HG02884 (cell line): ENCODE measurements at regions not wholly inside any gene's neighbourhood (a gene's known extent, or its start where the extent isn't known, plus 50 kb on each side); places are given as distances from the start of the nearest gene placed in this dataset.

Experiments
- ATAC-seq: cut with Tn5 transposase; IDR thresholded peaks from one replicate; pipeline ENCODE4 v1.9.1; 2021; ENCODE audit warnings: mild to moderate bottlenecking, moderate library complexity; ENCODE audit not compliant: unreplicated experiment

DNA sequence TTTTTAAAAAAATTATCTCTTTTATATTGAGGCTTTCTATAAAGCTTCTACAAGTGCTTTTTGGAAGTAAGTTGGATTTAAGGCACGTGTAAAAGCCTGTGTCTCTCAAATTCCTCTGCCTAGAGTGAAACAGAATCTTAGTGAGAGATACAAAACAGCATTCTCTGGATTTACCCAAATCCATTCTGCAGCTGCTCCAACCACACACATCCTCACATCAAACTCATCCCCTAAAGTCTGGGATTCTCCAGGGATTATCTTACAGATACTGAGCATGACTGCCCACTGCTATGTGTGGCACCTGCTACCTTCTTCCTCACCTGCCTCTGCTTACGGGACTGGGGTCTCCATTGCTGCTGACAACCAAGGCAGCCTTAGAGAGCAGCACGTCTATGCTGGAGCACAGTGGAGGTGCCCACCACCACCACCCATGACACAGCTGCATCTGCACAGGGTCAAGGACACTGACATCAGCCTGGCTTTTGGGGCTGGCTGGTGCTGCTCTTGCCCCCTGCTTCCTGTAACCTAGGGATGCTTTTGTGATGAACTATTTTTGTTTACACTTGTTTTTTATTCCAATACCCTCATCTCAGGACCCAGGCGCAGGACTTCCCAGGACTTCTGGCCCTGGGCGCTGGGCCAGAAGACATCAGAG lies 139.2 kb upstream of the NAMPT start:
- no peak for ATAC-seq

DNA sequence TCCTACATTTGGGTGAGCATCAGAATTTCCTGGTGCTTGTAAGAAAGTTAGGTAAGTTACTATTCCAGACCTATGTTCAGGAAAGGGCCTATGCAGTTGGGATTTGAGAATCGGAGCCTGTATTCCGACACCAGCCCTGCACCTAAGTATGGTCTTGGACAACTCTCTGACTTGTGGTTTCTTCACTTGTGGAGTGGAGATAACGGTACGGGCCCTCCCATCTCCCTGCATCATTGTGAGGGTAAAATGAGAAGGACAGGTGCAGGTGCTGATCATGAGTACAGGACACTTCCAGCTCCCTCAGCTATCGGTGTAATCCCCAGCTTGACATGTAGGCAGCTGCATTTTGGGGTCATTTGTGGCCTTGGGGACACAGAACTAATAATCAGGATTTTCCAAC lies 138.3 kb upstream of the NAMPT start:
- no peak for ATAC-seq

DNA sequence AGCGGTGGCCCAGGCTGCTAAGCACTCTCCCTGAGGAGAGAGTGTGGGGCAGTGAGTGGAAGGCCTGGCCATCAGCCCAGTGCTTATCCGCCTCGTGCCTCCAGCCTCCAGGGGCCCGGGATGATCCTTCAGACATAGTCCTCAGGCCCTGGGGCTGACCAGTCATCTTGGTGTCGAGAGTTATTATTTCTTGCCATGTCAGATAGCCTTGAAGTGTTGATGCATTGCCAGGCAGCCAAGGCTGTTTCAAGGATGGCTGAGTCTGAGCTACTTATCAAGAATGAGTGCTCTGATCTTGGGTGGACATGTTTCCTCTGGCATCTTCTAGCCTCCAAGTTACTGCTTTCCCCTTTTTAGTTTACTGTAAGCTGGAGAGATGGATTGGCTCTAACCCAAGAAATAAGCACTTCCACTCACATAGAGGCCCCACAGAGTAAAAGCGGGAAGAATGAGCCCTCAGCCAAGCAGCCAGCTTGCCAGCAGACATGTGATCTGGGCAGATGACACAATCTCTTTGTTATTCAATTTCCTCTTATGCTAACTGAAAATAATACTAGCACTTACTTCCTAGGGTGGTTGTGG lies 136.5 kb upstream of the NAMPT start:
- ATAC-seq = no peak

DNA sequence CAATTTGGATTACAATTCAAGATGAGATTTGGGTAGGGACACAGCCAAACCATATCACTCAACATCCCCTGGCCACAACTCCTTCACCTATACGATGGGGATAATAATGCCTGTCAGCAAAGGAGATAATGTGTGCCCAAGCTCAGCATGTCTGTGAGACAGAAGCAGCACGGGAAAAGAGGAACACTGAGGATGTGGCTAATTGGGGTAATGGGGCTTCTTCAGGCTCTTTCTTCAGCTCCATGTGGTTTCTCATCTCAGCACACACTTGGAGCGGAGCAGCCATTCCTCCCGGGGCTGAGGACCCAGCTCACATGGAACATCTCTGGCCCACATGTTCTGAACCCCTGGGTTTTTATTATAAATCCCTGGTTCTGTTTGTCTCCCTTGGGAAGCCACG lies 136.0 kb upstream of the NAMPT start:
- no peak for ATAC-seq

DNA sequence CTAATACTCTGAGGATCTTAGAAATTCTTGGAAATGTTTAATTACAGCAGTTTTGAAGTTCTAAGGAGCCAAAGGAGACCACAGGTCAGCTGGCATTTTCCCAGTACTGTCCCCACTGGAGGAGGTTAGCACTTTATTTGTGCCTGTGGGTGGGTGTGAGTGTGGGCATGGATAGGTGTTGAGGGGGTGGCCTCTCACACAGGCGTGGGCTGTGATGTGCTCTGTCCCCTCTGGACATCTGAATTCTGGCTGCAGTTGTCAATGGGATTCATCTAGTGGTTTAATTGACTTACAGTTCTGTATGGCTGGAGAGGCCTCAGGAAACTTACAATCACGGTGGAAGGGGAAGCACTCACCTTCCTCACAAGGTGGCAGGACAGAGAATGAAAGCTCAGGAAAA lies 135.4 kb upstream of the NAMPT start:
- ATAC-seq = no peak

DNA sequence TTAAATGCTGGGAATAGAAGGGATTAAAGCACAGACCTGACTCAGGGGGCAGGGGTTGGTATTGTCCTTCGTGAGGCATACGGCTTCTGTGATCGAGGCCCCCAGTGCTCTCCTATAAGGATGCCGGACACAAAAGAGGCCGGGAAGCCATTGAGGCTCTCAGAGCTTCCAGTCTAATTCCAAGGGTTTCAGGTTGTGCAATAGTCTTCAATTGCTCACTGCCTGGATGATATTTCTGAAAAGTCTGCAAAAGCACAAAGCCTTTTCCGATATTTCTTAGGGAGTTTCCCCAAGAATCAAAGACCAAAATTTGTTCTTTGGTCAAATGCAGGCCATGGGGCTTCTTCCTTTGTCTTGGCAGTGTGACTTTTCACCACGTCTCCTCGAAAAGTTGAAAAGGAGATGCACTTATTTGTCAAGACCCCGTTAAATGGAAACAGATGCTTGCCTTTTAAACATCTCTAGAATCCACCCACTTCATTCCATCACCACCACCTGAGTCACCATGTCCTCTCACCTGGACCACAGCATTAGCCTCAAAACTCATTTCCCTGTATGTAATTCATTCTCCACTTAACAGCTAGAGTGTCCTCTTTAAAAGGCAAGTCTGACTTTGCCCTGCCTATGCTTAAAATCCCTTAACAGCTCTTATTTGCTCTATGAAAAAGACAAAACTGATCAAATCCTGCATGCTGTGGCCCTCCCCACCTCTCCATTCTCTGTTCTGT lies 134.8 kb upstream of the NAMPT start:
- ATAC-seq = no peak

DNA sequence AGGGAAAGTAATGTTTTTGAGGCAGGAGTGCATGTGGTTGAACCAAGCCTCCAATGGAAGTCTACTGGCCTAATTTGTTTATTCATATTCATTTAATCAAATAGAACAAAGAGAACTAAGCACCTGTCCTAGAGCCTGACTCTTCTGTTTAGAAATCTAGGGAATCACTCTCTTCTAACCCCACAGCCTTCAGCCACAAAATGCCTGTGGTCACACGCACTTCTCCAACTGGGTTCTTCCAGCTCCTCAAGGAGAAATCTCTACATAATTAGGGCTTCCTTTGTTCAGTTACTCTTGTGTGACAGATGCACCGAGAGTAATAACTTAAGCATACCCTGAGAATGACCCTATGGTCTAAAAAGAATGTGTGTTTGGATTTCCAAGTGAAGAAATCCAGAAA lies 133.7 kb upstream of the NAMPT start:
- ATAC-seq = no peak

DNA sequence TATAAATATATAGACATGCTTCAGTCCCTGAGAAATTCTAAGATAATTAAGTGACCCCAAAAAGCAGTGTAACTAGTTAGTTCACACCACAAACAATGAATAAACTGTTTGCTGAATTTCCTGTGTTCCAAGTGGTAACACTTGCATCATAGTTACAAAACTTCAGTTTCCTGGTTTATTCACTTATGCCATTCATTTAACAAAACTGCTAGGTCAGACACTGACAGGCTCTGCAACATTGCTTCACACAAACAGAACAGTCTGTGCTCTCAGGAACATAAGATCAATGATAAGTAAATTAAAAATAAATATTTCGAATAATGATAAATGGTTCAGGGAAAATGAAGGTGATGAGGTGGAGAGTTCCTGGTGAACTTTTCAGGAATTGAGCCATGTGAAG lies 133.3 kb upstream of the NAMPT start:
- no peak for ATAC-seq

DNA sequence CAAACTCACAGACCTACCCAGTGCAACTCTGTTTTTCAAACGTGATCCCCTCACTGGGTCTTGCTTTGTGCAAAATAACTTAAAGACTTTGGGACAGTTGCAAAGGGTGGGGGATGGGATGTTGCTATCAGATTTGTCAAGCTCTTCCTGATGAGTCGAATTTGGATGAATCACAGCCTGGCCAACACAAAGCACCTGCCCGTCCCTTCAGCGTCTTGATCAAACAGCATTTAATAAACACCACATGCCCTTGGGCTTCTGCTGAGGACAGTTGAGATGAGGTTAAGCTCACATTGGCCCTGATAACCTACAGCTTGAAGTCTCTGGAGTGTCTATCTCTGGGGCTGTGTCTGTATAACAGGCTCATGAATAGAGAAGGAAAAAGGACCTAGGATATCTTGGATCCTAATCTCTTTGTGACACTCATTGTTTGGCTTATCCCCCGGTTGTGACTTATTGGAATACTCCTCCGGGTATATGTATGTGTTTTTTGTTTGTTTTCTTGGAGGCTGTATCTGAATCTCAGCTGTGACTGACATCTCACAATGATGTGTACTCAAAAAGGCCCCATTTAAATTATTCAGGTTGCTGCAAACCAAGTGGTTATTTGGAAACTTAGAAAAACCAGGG lies 132.6 kb upstream of the NAMPT start:
- ATAC-seq = no peak

DNA sequence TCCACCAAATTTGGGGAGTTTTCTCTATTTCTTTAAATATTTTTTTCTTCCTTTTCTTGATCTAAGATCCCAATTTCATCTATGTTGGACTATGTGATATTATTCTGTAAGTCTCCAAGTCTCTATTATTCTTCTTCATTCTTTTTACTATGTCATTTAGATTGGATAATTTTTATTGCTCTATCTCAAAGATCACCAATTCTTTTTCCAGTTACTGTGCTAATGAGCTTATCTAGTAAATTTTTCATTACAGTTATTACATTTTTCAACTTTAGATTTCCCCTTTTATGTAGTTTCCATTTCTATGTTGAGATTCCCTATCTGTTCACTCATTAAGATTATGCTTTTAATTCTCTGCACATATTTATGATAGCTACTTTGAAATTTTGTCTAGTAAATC lies 131.6 kb upstream of the NAMPT start:
- no peak for ATAC-seq

DNA sequence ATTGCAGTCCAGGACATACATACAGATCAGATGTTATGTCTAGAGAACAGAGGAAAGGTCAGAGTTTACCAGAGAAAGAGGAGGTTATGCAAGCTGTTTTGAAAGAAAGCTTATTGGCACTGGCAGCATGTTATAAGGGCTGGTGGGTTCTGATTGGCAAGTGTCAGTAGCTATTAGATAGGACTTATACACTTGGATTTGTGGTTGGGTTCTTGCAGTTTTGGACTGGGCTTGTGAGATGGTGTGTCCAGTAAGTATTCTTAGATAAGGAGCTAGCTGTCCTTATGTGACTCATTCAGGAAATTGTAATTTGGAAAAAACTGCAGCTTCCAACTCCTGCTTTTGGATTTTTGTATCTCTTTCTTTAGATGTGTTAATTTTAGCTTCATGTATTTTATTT lies 130.7 kb upstream of the NAMPT start:
- no peak for ATAC-seq

DNA sequence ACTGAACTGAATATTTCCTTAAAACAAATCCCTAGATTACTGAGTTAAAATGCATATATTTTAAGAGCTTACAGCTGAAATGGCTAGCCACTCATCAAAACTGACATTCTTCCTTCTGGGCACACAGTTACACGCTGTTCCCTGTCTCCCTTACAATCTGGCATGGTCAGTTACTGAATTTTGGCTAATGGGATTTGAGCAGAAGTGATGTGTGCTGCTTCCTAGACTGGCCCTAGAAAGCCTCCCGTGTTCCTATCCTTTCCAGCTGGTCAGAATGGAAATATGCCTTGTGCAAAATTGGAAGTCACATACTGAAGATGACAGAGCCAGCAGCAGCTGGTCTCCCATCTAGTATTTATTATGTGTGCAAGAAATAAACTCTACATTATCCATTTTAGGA lies 128.7 kb upstream of the NAMPT start:
- ATAC-seq = no peak

DNA sequence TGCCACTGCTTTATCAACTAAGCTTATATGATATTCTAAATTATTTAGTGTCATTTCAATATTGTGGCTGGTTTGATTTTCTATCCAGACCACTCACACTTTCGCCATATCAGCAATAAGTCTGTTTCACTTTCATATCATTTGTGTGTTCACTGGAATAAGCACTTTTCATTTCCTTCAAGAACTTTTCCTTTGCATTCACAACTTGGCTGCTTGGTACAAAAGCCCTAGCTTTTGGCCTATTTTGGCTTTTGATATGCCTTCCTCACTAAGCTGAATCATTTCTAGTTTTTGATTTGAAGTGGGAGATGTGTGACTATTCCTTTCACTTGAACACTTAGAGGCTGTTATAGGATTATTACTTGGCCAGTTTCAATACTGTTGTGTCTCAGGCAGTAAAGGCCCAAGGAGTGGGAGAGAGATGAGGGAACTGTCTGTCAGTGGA lies 120.9 kb upstream of the NAMPT start:
- ATAC-seq = no peak

DNA sequence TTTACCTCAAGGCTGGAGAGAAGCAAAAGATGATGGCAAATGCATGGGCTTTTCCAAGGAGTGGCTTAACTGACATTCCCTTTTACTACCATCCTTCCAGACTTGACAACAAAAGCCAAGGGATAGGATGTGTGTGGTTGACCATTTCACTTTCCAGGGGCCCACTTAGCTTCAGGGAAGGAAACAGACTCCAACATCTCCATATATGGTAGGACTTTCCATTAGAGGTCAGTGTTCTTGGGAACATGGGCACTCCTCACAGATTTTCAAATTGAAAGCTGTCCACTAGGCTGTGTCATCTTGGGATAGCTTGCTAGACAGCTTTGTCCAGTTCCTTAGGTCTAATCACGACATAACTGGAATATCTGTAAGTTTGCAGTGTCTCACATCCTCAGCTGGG lies 118.1 kb upstream of the NAMPT start:
- no peak for ATAC-seq

DNA sequence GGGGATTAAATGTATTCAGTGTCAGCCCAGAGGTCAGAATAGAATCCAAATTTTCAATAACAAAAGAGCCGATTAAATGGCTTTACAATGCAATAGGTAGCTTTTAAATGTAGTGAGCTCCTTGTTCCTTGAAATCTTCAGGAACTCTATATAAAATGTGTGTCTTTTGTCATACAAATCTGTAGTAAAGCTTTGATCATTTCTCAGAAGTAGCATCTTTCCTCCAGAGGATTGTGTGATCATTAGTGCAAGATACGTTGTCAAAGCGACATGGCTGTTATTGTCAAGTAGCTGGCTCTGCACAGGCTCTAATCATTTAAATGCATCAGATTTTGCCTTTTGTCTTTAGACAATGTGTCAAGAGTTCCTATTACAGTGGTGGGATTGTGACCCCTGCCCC lies 116.1 kb upstream of the NAMPT start:
- ATAC-seq = no peak

DNA sequence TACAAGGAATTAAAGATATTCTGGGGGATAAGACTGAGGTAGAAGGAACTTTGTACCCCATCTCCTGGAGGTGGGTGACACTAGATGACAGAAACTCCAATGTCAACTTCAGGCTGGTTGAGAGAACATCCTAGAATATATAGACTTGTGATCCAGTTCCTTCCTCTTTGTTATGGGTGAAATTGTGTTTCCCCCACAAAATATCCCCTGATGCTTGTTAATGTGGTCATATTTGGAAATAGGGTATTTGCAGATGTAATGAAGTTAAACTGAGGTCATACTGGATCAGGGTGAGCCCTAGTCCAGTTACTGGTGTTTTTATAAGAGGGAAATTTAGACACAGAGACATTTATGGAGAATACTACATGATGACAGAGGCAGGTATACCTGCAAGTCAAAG lies 114.0 kb upstream of the NAMPT start:
- no peak for ATAC-seq

DNA sequence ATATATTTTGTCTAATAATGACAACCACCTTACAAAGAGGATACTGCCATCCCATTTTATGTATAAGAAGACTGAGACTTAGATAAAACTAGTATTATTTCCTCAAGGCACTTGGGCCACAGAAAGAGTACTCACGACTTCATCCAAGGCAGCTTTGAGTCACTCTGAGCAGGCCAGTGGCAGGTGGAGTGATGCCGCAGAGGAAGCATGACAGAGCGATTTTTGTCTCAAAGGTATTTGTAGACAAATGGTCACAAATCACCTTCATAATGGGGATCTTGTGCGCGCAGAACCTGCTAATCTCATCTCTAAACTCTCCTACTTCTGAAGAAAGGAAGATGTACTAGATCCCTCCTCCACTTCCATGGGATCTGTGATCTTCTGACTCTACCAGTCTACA lies 113.2 kb upstream of the NAMPT start:
- ATAC-seq = no peak

DNA sequence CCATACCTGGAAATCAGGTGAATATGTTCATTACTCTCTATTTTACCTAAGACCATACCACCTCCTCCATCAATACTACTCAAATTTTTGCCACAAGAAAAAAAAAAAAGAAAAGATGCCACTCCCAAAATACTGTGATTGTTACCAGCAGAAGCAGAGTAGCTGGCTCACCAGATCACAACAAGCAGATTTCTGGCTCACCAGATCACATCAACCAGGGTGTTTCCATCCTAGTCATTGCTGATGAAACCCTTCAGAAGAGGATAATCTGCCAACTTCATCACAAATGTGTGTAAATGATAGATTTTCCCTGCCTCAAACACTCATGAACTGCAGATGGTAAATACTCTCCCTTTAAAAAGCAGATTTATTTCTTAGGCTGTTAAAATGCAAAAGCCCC lies 109.7 kb upstream of the NAMPT start:
- ATAC-seq = no peak

DNA sequence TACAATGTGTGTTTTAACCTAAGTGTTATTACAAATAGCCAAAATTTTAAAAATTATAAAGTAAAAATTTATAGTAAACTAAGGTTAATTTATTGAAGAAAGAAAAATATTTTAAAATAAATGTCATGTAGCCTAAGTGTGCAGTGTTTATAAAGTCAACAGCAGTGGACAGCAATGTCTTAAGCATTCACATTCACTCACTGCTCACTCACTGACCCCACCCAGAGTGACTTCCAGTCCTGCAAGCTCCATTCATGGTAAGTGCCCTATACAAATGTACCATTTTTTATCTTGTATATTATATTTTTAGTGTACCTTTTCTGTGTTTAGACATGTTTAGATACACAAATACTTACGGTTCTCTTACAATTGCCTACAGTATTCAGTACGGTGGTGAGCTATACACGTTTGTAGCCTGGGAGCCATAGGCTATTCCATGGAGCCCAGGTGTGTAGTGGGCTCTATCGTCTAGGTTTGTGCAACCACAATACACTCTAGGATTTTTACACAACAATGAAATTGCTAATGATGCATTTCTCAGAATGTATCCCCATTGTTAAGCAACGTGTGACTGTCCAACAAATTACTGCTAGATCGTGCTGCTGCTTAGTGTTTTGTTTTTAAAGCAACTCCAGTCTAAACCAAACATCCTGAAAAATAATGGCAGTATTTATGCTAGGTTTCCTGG lies 108.9 kb upstream of the NAMPT start:
- ATAC-seq = no peak

DNA sequence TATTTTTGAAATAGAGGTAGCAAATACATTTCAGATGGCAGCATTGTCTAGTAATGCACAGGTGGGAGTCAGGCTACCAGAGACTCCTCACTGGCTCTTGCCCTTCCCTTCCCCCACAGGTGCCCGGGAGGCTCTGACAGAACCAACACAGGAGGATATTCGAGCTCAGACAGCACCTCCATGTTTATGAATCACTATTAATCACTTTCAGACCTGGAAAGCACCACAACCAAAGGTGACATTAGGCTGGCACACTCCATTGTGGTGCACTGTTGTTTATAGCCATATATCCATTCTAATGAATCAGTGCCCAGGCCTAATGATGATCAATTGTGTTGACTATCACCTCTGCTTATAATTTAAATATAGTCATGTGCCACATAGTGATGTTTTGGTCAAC lies 107.8 kb upstream of the NAMPT start:
- no peak for ATAC-seq

DNA sequence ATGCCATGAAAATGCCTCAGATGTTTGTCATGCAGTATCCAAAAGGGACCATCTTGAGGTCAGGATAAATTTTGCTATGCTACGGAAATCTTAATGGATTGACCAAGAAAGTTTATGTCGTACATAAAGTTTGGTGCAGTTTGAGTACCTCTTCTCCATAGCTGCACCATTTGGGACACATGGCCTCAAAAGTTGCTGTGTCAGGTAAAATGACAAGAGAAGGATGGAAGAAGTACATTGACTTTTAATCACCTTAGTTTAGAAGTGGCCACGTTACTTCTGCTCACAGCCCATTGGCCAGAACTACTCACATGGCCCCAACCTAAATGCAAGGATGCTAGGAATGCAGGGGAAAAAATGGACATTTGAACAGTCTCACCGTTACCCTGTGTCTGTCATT lies 107.4 kb upstream of the NAMPT start:
- ATAC-seq = no peak
